ENCODE measurements at regions not wholly inside any gene's neighbourhood (a gene's known extent, or its start where the extent isn't known, plus 50 kb on each side); places are given as distances from the start of the nearest gene placed in this dataset.

GRCh38 chr2:142332196-142332595, 201.4 kb upstream of the LRP1B start:
- WGBS (ENCODE audit: insufficient coverage) = no CpG with 5 or more reads among the region's 2 CpGs
- no peak for TF ChIP-seq CTCF (IDR thresholded peaks at IDR 0.05)
- H3K9me3 ChIP-seq (replicated peaks in 1 of 2; ENCODE audit: control insufficient read depth in 1 of 2, insufficient read depth in 1 of 2, low read length in 2 of 2) = peaks cover 0 to 5% of the 10 kb centered on the region in 2 donors

GRCh38 chr2:142330458-142330857, 199.6 kb upstream of the LRP1B start:
- H3K36me3 Mint-ChIP-seq = no peaks in the 10 kb centered on the region
- no CpG with 5 or more reads among the region's 1 CpG for WGBS (ENCODE audit: insufficient coverage)
- intact Hi-C loops (cut with micrococcal nuclease) = no loop called here
- Histone ChIP-seq H3K4me1 (ENCODE audit: control insufficient read depth in 1 of 2, insufficient read depth in 2 of 2, low read length in 2 of 2) (no peaks in the 10 kb centered on the region), H3K27ac (ENCODE audit: low read depth in 1 of 2, low read length in 2 of 2) (no peak overlapping the region), H3K9me3 (replicated peaks in 1 of 2; ENCODE audit: control insufficient read depth in 1 of 2, insufficient read depth in 1 of 2, low read length in 2 of 2) (peaks cover 0 to 5% of the 10 kb centered on the region in 2 donors), H3K4me3 (replicated peaks in 1 of 3; ENCODE audit: low read depth in 2 of 3, low read length in 3 of 3) (no peak overlapping the region), H3K9ac (ENCODE audit: insufficient read depth, low read length, poor library complexity, severe bottlenecking) (no peak overlapping the region), H2AFZ (ENCODE audit: insufficient read depth, low read depth, low read length, poor library complexity, severe bottlenecking) (no peak overlapping the region), H3K4me2 (replicated peaks; ENCODE audit: extremely low read depth, low read length, poor library complexity, severe bottlenecking) (no peak overlapping the region), H4K20me1 (ENCODE audit: insufficient read depth, low read length) (no peaks in the 10 kb centered on the region), H3K27me3 (ENCODE audit: control insufficient read depth in 2 of 2, insufficient read depth in 2 of 2, low read length in 2 of 2) (no peaks in the 10 kb centered on the region), H3K79me2 (ENCODE audit: insufficient read depth, low read length) (no peaks in the 10 kb centered on the region), H3K36me3 (replicated peaks in 1 of 2; ENCODE audit: control insufficient read depth in 1 of 2, insufficient read depth in 2 of 2, low read length in 2 of 2) (no peaks in the 10 kb centered on the region)
- no peak for TF ChIP-seq CTCF (IDR thresholded peaks at IDR 0.05)
- H3K9me3 Mint-ChIP-seq = peaks cover 0 to 4% (median 0%) of the 10 kb centered on the region in 7 donors
- no peak overlapping the region for H3K4me3 Mint-ChIP-seq
- no peak overlapping the region for H3K27ac Mint-ChIP-seq
- no peak for DNase-seq
- H3K27me3 Mint-ChIP-seq (ENCODE audit: low read depth in 3 of 3) = no peaks in the 10 kb centered on the region
- H3K4me1 Mint-ChIP-seq = no peaks in the 10 kb centered on the region

More at GRCh38 chr2:142332196-142332595, 201.4 kb upstream of the LRP1B start:
- Mint-ChIP-seq H3K4me1 (no peaks in the 10 kb centered on the region), H3K4me3 (no peak overlapping the region), H3K27ac (no peak overlapping the region), H3K9me3 (peaks cover 0 to 4% (median 0%) of the 10 kb centered on the region in 7 donors), H3K36me3 (no peaks in the 10 kb centered on the region), H3K27me3 (ENCODE audit: low read depth in 3 of 3) (no peaks in the 10 kb centered on the region)
- no peak overlapping the region for H3K27ac ChIP-seq (ENCODE audit: low read depth in 1 of 2, low read length in 2 of 2)
- no peaks in the 10 kb centered on the region for H3K27me3 ChIP-seq (ENCODE audit: control insufficient read depth in 2 of 2, insufficient read depth in 2 of 2, low read length in 2 of 2)
- no peak overlapping the region for H3K4me2 ChIP-seq (replicated peaks; ENCODE audit: extremely low read depth, low read length, poor library complexity, severe bottlenecking)
- no peak overlapping the region for H3K4me3 ChIP-seq (replicated peaks in 1 of 3; ENCODE audit: low read depth in 2 of 3, low read length in 3 of 3)
- intact Hi-C loops (cut with micrococcal nuclease) = no loop called here
- no peak overlapping the region for H3K9ac ChIP-seq (ENCODE audit: insufficient read depth, low read length, poor library complexity, severe bottlenecking)
- DNase-seq = no peak
- H2AFZ ChIP-seq (ENCODE audit: insufficient read depth, low read depth, low read length, poor library complexity, severe bottlenecking) = no peak overlapping the region
- H3K4me1 ChIP-seq (ENCODE audit: control insufficient read depth in 1 of 2, insufficient read depth in 2 of 2, low read length in 2 of 2) = no peaks in the 10 kb centered on the region
- H3K79me2 ChIP-seq (ENCODE audit: insufficient read depth, low read length) = no peaks in the 10 kb centered on the region
- no peaks in the 10 kb centered on the region for H4K20me1 ChIP-seq (ENCODE audit: insufficient read depth, low read length)
- no peaks in the 10 kb centered on the region for H3K36me3 ChIP-seq (replicated peaks in 1 of 2; ENCODE audit: control insufficient read depth in 1 of 2, insufficient read depth in 2 of 2, low read length in 2 of 2)
